Inflammatory macrophage treated with lipopolysaccharide for 4 hours (primary cell): ENCODE measurements at regions not wholly inside any gene's neighbourhood (a gene's known extent, or its start where the extent isn't known, plus 50 kb on each side); places are given as distances from the start of the nearest gene placed in this dataset.

ENCODE experiments used
- DNase-seq: peaks from one replicate; pipeline ENCODE4 v3.0.0-alpha.2; 2020

DNA sequence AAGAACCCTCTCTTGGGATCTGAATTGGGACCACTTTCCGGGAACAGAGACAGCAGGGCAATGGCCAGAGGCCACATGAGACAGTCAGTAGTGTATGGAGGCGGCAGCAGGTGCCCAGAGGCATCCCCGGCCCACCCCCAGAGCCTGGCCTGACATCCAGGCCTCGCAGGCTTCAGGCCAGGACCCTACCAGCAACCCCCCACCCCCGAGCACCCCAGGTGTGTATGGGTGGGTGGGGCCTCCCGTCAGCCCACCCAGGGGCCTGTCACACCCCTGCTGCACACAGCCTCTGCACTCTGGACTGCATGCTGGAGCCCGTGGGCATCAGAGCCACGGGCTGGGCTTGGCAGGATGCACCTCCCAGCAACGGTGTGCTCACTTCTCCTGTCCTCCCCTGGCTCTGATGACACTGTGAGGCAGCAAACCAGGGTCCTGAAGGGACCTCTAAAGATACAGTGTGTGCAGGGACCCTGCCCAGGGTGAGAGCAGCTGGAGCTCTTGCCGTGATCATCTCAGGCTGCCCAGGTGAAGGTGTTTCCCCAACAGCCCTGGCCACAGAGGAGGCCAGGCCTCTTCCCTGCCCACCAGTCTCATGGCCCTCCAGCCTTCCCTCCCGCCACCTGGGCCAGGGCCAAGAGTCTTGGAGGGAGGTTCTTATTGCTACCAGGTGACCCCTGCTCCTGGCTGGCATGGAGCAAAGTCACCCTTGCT is 88.8 kb upstream of the SEPTIN5 start:
- no peak for DNase-seq

GRCh38 chr22:19626042-19626587 is 88.2 kb upstream of the SEPTIN5 start:
- no peak for DNase-seq

GRCh38 chr22:19626666-19627065 is 87.6 kb upstream of the SEPTIN5 start:
- no peak for DNase-seq

GRCh38 chr22:19628038-19628776 is 86.1 kb upstream of the SEPTIN5 start:
- DNase-seq = no peak

- no peak for DNase-seq
Observed at GRCh38 chr22:19629331-19629719, 85.0 kb upstream of the SEPTIN5 start.

GRCh38 chr22:19629720-19630419 is 84.4 kb upstream of the SEPTIN5 start:
- peak; percentile 70 for DNase-seq

GRCh38 chr22:19630614-19631013 is 83.7 kb upstream of the SEPTIN5 start:
- DNase-seq = no peak

DNA sequence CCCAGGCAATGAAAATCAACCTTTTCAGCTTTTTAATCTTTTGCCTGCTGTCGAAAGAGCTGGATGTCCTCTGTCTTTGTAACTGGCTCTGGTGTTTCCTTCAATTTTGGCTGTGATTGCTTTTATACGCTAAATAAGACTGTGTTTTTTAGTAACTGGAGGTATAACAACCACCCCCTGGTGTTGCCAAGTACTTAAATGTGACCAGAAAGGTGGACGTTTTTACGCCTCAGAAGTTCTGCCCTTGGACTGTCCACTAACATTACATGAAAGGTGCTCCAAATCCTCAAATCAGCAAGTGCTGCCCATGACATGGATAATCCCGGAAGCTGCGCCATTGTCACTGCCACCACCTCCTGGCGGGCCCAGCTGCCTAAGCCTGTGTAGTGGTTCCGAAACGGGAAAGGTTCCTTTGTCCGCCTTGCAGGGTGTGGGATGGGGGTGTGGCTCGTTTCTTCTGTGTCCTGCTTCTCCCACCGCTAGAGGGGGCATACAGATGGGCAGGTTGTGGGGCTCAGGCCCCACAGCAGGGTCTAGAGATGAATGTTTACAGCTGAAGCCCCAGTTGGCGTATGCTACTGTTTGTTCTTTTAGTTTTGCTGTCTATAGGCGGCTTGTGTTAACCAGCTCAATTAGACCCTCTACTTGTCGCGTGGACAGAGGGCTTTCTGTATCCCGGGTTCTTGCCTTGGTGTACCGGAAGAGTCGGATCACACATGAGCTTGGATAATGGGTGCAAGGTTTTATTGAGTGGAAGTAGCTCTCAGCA is 82.2 kb upstream of the SEPTIN5 start:
- peak; percentile 19 for DNase-seq

GRCh38 chr22:19632668-19633148 is 81.6 kb upstream of the SEPTIN5 start:
- no peak for DNase-seq

DNA sequence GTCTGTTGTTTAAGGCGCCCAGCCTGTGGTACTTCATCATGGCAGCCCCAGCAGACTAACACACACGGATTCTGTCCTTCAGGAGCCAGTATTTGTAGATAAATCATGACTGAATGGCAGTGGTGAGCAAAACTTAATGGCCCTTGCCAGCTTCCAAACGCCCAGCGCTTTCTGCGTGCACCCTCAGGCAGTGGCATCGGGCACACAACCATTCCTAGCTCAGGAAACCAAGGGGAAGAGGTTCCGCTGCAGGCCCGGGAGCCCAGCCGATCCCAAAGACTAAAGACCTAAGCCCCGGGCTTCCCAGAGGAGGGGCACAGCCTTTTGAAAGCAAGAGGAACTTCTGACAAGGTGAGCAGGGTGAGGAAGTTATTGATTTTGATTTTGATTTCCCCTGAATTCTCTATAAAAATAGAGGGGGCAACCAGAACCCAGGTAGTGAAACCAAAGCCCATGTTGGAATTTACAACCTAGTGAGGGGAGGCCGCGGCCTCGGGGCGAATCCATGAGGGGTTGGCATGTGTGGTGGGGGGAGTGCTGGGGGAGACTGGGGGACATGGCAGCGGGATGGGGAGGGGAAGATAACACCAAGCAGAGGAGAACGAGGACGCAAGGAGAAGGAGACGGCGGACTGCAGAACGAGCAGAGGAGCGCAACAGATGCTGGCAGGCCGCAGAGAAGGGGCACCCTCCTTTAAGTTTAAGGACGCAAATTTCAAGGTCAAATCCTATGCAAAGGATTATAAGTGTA is 79.9 kb upstream of the SEPTIN5 start:
- DNase-seq = no peak

- DNase-seq = no peak
Observed at GRCh38 chr22:19635644-19636043, 78.7 kb upstream of the SEPTIN5 start.

DNA sequence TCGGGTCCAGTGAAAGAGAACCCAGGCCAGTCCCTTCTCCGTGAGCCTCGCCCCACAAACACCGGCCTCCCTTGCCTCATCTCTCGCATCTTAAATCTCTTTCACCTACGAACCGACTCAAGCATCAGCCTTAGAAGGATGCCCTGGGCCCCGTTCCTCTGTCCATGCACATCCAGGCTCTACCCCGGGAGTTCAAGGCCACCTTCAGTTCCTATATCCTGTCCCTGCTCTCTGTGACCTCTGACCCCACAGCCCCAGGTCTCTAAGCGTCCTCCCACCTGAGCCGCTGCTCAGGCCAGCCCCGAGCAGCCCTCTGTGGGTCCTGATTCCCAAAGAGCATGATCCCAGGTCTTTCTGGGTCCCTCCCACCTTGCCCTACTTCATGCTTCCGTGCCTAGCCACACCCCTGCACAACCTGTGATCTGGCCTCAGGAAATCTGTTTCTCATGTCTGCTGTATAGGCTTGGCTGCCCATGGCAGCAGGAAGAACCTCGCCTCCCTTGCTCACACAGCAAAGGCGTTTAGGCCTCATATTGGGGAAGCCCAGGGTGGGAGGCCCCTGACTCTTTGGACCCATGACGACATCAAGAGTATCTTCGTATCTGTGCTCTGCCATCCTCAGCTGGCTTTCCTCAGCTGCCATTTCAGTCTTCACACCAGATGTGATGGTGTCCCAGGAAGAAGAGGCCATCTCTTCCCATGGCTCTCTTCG is 77.5 kb upstream of the SEPTIN5 start:
- no peak for DNase-seq

DNA sequence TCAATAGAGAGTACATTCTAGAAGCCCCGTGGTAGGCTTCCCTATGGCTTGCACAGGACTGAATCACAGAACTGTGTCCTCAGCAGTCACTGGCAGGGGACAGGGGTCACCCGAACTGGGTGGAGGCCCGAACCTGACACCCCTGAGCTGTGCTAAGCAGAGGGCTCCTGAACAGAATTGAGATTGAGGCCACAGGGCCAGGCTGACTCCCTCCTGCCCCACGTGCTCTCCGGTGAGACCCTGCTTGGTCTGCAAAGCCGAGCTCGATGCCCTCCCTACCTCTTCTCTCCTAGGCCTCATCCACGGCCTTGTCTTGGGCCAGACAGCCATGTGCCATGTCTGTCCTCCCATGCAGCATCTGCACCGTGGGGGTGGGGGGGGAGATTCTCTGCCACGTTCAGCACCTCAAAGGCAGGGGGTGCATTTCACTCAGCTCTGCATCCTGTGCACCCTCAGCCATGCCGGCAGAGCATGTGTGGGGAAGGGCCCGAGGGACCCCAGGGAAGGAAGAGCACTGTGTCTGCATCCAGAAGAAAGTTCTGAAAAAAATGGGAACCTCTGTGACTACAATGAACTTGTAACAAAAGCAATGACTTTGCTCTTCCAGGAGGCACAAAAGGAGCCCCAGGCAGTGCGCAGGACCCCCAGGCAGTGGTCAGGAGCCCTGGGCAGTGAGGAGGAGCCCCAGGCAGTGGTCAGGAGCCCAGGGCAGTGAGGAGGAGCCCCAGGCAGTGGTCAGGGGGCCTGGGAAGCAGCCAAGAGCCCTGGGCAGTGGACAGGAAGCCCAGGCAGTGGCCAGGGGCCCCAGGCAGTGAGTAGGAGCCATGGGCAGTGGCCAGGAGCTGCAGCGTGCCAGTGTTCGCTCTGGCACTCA is 76.7 kb upstream of the SEPTIN5 start:
- no peak for DNase-seq

DNA sequence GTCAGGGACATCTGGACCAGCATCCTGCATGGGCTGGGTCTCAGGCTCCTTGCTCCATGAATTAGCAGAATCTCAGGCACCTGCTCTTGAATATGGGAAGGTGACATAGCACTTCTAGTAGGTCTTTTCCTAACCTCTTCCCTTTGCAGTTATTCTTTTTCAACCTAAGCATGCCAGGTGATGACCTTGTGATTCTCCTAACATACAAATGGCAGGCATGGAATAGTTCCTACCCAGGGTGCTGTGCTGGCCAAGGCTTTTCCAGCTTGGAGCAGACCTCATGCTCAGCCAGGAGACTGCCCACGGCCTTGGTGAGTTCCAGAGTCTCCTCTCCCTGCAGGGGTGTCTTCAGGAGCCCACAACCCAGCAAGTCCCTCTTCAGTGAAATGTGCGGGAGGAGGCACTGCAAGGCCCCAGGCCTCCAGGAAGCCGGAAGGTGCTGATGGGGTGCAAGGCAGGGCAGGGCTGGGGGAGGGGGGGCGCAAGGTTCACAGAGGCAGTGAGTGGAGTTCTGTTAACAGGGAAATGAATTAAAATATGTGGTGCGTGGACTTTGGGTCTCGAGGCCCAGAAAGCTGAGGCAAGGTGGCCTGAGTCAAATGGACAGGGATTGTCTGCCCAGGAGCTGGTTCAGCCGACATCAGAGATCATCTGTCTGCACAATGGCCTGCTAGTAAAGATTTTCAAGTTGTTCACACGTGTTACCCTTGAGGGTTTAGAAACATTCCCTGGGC is 75.9 kb upstream of the SEPTIN5 start:
- DNase-seq = no peak

GRCh38 chr22:19639610-19640135 is 74.6 kb upstream of the SEPTIN5 start:
- DNase-seq = no peak

- DNase-seq = no peak
Observed at GRCh38 chr22:19640306-19640705, 74.0 kb upstream of the SEPTIN5 start.

GRCh38 chr22:19641254-19641982 is 72.9 kb upstream of the SEPTIN5 start:
- no peak for DNase-seq

DNA sequence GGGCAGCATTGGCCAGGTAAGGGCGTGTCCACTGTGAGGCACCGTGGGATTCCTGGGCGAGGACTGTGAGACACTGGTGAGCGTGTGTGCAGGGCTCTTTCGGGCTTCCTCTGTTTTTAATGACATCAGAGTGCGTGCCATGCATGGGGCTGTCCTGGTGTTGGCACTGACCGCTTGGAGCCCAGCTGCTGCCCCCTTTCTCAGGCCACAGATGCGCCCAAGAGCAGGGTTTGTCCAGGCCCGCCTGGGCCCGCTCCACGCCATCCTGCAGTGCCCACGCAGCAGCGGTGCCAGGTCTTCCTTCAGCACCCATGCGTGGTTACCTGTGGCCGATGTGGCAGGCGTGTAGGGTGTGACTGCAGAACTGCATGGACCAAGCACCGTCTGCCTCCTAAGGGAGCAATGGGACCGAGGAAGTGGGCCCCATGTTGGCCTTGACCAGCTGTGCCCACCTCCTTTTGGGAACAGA is 72.3 kb upstream of the SEPTIN5 start:
- DNase-seq = no peak
